K562 (cell line): ENCODE measurements at regions not wholly inside any gene's neighbourhood (a gene's known extent, or its start where the extent isn't known, plus 50 kb on each side); places are given as distances from the start of the nearest gene placed in this dataset.

Source experiments
- CCNT2 ChIP-seq: IDR thresholded peaks from 2 replicates; pipeline ENCODE4 v1.6.1; 2011; ENCODE audit warnings: borderline replicate concordance, low read depth, mild to moderate bottlenecking, moderate library complexity, mixed read lengths, low read length; ENCODE audit not compliant: insufficient read length; ENCODE audit errors: extremely low read depth
- CREBBP ChIP-seq: IDR thresholded peaks from one replicate; pipeline ENCODE4 v1.6.1; 2012; ENCODE audit warnings: low read depth, mild to moderate bottlenecking, control low read depth, inconsistent platforms, low read length
- HMBOX1 ChIP-seq: sonication (generic); IDR thresholded peaks from 2 replicates; pipeline ENCODE4 v1.6.1; 2016
- MEF2A ChIP-seq: IDR thresholded peaks from 2 replicates; pipeline ENCODE4 v1.6.1; 2011; ENCODE audit warnings: low read depth, mild to moderate bottlenecking, low read length, moderate library complexity; ENCODE audit not compliant: control insufficient read depth
- NEUROD1 ChIP-seq: fragments of 150-350 bp; IDR thresholded peaks from 2 replicates; pipeline ENCODE4 v1.6.1; 2014; ENCODE audit warnings: borderline replicate concordance, low read length, low read depth; ENCODE audit not compliant: partially characterized antibody
- NFIC ChIP-seq: fragments of 450-650 bp; IDR thresholded peaks from 2 replicates; pipeline ENCODE4 v1.6.1; 2017; ENCODE audit warnings: mild to moderate bottlenecking, inconsistent platforms
- NFRKB ChIP-seq: fragments of 450-650 bp; IDR thresholded peaks from 2 replicates; pipeline ENCODE4 v1.6.1; 2016; ENCODE audit warnings: low read depth
- PBX2 ChIP-seq, 2 experiments: IDR thresholded peaks in 1 of 2; conservative IDR thresholded peaks in 1 of 2; 2 replicates each; pipeline ENCODE4 v1.6.1; 2016; ENCODE audit warnings: low read depth in 2 of 2, mild to moderate bottlenecking in 1 of 2, missing compliant biosample characterization in 1 of 2, missing genetic modification characterization in 1 of 2, moderate library complexity in 1 of 2
- SETDB1 ChIP-seq: IDR thresholded peaks from one replicate; pipeline ENCODE4 v1.6.1; 2012; ENCODE audit warnings: low read length, control low read depth, inconsistent platforms
- SMARCC2 ChIP-seq: fragments of 450-650 bp; IDR thresholded peaks from 2 replicates; pipeline ENCODE4 v1.6.1; 2017; ENCODE audit warnings: antibody characterized with exemption, moderate library complexity, mild to moderate bottlenecking, low read depth
- SOX6 ChIP-seq: fragments of 450-650 bp; IDR thresholded peaks from 2 replicates; pipeline ENCODE4 v1.6.1; 2014; ENCODE audit warnings: mild to moderate bottlenecking
- TAF1 ChIP-seq: IDR thresholded peaks from 2 replicates; pipeline ENCODE4 v1.6.1; 2011; ENCODE audit warnings: mild to moderate bottlenecking, low read length, moderate library complexity; ENCODE audit not compliant: insufficient read depth, control insufficient read depth, severe bottlenecking; ENCODE audit errors: extremely low read depth
- TEAD4 ChIP-seq, 2 experiments: sonication (generic) in 1 of 2; formaldehyde crosslinking in 1 of 2; IDR thresholded peaks; 2 replicates each; pipeline versions ENCODE4 v1.6.1 to v1.8.0; 2012 to 2022; ENCODE audit warnings: borderline replicate concordance in 1 of 2, inconsistent platforms in 1 of 2, low read length in 1 of 2, mild to moderate bottlenecking in 1 of 2, missing genetic modification reagents in 1 of 2
- WHSC1 ChIP-seq: IDR thresholded peaks from one replicate; pipeline ENCODE4 v1.6.1; 2012; ENCODE audit warnings: low read length, control low read depth, inconsistent platforms
- ZBTB2 ChIP-seq: fragments of 450-650 bp; IDR thresholded peaks from 2 replicates; pipeline ENCODE4 v1.6.1; 2016; ENCODE audit warnings: antibody characterized with exemption

GRCh38 chr1:166703726-166704462 is 135.4 kb upstream of the POGK start (continued):
- TF ChIP-seq NFIC = 0 out of 2 replicates have a peak, but pooled peaks have one; percentile 5
- peak; percentile 22 for TF ChIP-seq CCNT2
- no peak for TF ChIP-seq NEUROD1
- TF ChIP-seq MEF2A = peak; percentile 93
- TF ChIP-seq TAF1 = no peak
- no peak for TF ChIP-seq PBX2 (CRISPR knock-in tag; IDR thresholded peaks at IDR 0.05; ENCODE audit: low read depth)
- TF ChIP-seq PBX2 (tag; conservative IDR thresholded peaks at IDR 0.05; ENCODE audit: low read depth) = 0 out of 2 replicates have a peak, but pooled peaks have one; percentile 2
- TF ChIP-seq ZBTB2 = no peak
- no peak for TF ChIP-seq SETDB1
- TF ChIP-seq WHSC1 = peak; percentile 32
- TF ChIP-seq CREBBP = no peak
- TF ChIP-seq SOX6 = peak; percentile 65; the same call in 1 of the 2 replicates
- TF ChIP-seq NFRKB = peak; percentile 60; the same call in 1 of the 2 replicates
- TF ChIP-seq TEAD4 (IDR thresholded peaks at IDR 0.05; ENCODE audit: low read length) = peak; percentile 53; the same call in 1 of the 2 replicates
- no peak for TF ChIP-seq TEAD4 (CRISPR knock-in tag; IDR thresholded peaks at IDR 0.05; ENCODE audit: borderline replicate concordance)
- peak; percentile 61 for TF ChIP-seq HMBOX1
- peak; percentile 84 for TF ChIP-seq SMARCC2
